GM12875 (cell line): ENCODE measurements at regions not wholly inside any gene's neighbourhood (a gene's known extent, or its start where the extent isn't known, plus 50 kb on each side); places are given as distances from the start of the nearest gene placed in this dataset.

Experiments
- H3K4me3 ChIP-seq: one replicate; pipeline ENCODE4 v1.5.1; 2011; ENCODE audit warnings: low read depth, low read length, control low read depth
- TF ChIP-seq, protein P1 (sequence below): IDR thresholded peaks from 2 replicates; pipeline ENCODE4 v1.5.1; 2011; ENCODE audit warnings: low read depth, mild to moderate bottlenecking, control low read depth, inconsistent platforms, low read length, moderate library complexity, borderline replicate concordance; ENCODE audit not compliant: insufficient read depth

DNA sequence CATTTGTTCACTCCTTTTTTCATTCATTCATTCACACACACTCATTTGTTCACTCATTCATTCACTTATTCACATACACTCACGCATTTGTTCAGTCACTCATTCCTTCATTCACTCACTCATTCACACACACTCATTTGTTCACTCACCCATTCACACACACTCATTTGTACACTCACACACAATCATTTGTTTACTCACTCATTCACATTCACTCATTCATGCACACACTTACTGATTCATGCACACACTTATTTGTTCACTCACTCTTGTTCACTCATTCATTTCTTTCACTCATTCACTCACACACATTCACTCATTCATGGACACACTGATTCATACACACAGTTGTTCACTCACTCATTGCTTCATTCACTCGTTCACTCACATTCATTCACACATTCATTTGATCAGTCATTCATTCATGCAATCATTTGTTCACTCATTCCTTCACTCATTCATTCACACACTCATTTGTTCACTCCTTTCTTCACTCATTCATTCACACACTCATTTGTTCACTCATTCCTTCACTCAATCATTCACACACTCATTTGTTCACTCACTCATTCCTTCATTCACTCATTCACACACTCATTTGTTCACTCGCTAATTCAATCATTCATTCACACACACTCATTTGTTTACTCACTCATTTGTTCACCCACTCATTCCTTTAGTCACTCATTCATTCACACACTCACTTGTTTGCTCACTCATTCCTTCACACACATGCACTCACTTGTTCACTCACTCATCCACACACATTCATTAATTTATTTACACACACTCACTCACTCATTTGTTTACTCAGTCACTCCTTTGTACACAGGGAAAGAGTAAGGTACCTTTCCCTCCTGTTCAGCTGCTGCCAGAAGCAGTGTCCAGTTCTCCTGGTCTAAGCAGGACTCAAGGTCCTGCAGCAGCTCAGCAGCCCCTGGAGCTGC is 50.7 kb upstream of the BHLHE23 start:
- TF ChIP-seq, protein P1, sequence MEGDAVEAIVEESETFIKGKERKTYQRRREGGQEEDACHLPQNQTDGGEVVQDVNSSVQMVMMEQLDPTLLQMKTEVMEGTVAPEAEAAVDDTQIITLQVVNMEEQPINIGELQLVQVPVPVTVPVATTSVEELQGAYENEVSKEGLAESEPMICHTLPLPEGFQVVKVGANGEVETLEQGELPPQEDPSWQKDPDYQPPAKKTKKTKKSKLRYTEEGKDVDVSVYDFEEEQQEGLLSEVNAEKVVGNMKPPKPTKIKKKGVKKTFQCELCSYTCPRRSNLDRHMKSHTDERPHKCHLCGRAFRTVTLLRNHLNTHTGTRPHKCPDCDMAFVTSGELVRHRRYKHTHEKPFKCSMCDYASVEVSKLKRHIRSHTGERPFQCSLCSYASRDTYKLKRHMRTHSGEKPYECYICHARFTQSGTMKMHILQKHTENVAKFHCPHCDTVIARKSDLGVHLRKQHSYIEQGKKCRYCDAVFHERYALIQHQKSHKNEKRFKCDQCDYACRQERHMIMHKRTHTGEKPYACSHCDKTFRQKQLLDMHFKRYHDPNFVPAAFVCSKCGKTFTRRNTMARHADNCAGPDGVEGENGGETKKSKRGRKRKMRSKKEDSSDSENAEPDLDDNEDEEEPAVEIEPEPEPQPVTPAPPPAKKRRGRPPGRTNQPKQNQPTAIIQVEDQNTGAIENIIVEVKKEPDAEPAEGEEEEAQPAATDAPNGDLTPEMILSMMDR: no peak
- H3K4me3 ChIP-seq: no peak overlapping the region

DNA sequence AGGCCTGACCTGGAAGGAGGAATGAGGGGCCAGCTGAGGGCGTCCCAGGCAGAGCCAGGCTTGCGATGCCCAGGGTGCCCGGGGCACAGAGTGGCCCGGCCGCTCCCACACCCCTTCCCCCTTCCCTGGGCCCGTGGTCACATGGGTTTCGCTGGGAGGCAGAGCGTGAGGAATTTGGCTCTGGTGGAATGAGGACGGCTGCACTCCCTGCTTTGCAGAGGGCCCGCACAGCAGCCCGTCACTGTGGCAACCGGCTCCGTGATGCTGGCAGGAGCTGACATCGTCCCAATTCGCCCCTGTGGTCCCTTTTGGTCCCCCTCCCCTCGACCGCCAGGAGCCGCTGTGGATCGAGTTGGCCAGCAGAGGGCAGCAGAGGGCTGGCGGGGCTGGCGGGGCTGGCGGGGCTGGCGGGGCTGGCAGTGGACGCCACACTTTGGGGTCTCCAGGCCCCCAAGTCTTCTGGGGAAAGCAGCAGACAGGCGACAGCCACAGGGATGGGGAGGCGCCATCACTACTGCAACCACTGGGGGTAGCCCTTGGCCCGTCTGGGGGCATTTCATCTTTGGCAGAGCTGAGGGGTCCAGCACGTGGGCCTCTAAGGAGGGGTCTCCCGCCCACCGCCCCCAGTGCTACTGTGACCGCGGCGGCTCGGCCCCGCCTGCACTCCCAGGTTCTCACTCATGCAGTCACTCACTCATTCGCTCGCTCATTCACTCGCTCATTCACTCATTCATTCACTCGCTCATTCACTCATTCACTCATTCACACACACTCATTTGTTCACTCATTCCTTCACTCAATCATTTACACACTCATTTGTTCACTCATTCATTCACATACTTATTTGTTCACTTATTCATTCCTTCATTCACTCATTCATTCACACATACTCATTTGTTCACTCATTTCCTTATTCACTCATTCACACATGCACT is 49.7 kb upstream of the BHLHE23 start:
- H3K4me3 ChIP-seq: no peak overlapping the region
- TF ChIP-seq, protein P1: peak; percentile 72
